IMR-90 (cell line): ENCODE measurements at regions not wholly inside any gene's neighbourhood (a gene's known extent, or its start where the extent isn't known, plus 50 kb on each side); places are given as distances from the start of the nearest gene placed in this dataset.

Experiments used
- ATAC-seq: fragments of 200-7000 bp; cut with Tn5 transposase; 2 replicates; pipeline ENCODE4 v1.9.1; 2020; ENCODE audit warnings: low read depth, mild to moderate bottlenecking, moderate library complexity
- BruUV-seq: library from RNA; stranded (reverse); fragments of 400-500 nt; replicated peaks from 2 replicates; lab custom pipeline; 2021; lab: Mats Ljungman, UMichigan
- CTCF ChIA-PET: fragments of 300-600 bp; formaldehyde crosslinking; extraction: SDS; loops from one replicate; lab custom pipeline; 2021; ENCODE audit warnings: antibody characterized with exemption; lab: Yijun Ruan, JAX
- POLR2A ChIA-PET: fragments of 300-600 bp; sonication (Branson Sonifier 250); formaldehyde crosslinking; loops from one replicate; lab custom pipeline; 2022; ENCODE audit warnings: antibody characterized with exemption; ENCODE audit not compliant: unreplicated experiment; lab: Charles Lee
- DNase-seq: peaks from one replicate; pipeline ENCODE4 v3.0.0; 2013
- H2AFZ ChIP-seq: replicated peaks from 2 replicates; pipeline ENCODE3; 2013; ENCODE audit warnings: low read length, mild to moderate bottlenecking; ENCODE audit not compliant: poor library complexity
- H2AK5ac ChIP-seq: 2 replicates; pipeline ENCODE4 v1.6.1; 2013; ENCODE audit warnings: low read depth, low read length, inconsistent platforms
- H2AK9ac ChIP-seq: replicated peaks from 2 replicates; pipeline ENCODE3; 2013; ENCODE audit warnings: mild to moderate bottlenecking, low read depth, low read length, moderate library complexity; ENCODE audit not compliant: poor library complexity
- H2BK120ac ChIP-seq: 2 replicates; pipeline ENCODE4 v1.6.1; 2013; ENCODE audit warnings: low read depth, low read length, inconsistent platforms
- H2BK15ac ChIP-seq: 3 replicates; pipeline ENCODE4 v1.6.1; 2013; ENCODE audit warnings: low read depth, low read length, inconsistent platforms
- H2BK20ac ChIP-seq: 2 replicates; pipeline ENCODE4 v1.6.1; 2013; ENCODE audit warnings: low read depth, mild to moderate bottlenecking, inconsistent platforms, low read length, moderate library complexity
- H2BK5ac ChIP-seq: 2 replicates; pipeline ENCODE4 v1.6.1; 2013; ENCODE audit warnings: mild to moderate bottlenecking, low read depth, low read length, inconsistent platforms; ENCODE audit not compliant: poor library complexity, severe bottlenecking
- H3K14ac ChIP-seq: replicated peaks from 2 replicates; pipeline ENCODE4 v1.6.1; 2013; ENCODE audit warnings: low read depth, low read length, inconsistent platforms
- H3K18ac ChIP-seq: 2 replicates; pipeline ENCODE4 v1.6.1; 2013; ENCODE audit warnings: low read depth, low read length, control low read depth
- H3K23ac ChIP-seq: 2 replicates; pipeline ENCODE4 v1.6.1; 2013; ENCODE audit warnings: low read depth, low read length, inconsistent platforms
- H3K27ac ChIP-seq: 2 replicates; pipeline ENCODE4 v1.5.1; 2013; ENCODE audit warnings: mild to moderate bottlenecking, control low read depth, low read length; ENCODE audit not compliant: insufficient read depth
- H3K27me3 ChIP-seq: 2 replicates; pipeline ENCODE4 v1.6.1; 2013; ENCODE audit warnings: low read length; ENCODE audit not compliant: control insufficient read depth, insufficient read depth
- H3K36me3 ChIP-seq: 2 replicates; pipeline ENCODE4 v1.6.1; 2013; ENCODE audit warnings: low read length, mixed read lengths; ENCODE audit not compliant: control insufficient read depth, insufficient read depth
- H3K4ac ChIP-seq: 2 replicates; pipeline ENCODE4 v1.6.1; 2013; ENCODE audit warnings: low read depth, low read length, inconsistent platforms
- H3K4me1 ChIP-seq: 2 replicates; pipeline ENCODE4 v1.6.1; 2013; ENCODE audit warnings: low read length, mixed read lengths; ENCODE audit not compliant: control insufficient read depth, insufficient read depth
- H3K4me2 ChIP-seq: 2 replicates; pipeline ENCODE4 v1.6.1; 2013; ENCODE audit warnings: low read depth, mild to moderate bottlenecking, control low read depth, low read length, moderate library complexity
- H3K4me3 ChIP-seq: 2 replicates; pipeline ENCODE4 v1.5.1; 2013; ENCODE audit warnings: low read depth, mild to moderate bottlenecking, control low read depth, low read length, moderate library complexity; ENCODE audit not compliant: insufficient read depth
- H3K56ac ChIP-seq: 2 replicates; pipeline ENCODE4 v1.6.1; 2013; ENCODE audit warnings: low read length, inconsistent platforms; ENCODE audit not compliant: insufficient read depth; ENCODE audit errors: extremely low read depth
- H3K79me1 ChIP-seq, 2 experiments: 2 replicates each; pipeline ENCODE4 v1.6.1; 2013; ENCODE audit warnings: low read length in 2 of 2, inconsistent platforms in 1 of 2, low read depth in 1 of 2
- H3K9ac ChIP-seq: 2 replicates; pipeline ENCODE4 v1.6.1; 2013; ENCODE audit warnings: low read depth, low read length, control low read depth
- H3K9me1 ChIP-seq: 2 replicates; pipeline ENCODE4 v1.6.1; 2013; ENCODE audit warnings: low read length, inconsistent platforms; ENCODE audit not compliant: insufficient read depth
- H3K9me3 ChIP-seq: 2 replicates; pipeline ENCODE4 v1.6.1; 2013; ENCODE audit warnings: low read length; ENCODE audit not compliant: control insufficient read depth, insufficient read depth
- H4K20me1 ChIP-seq: 2 replicates; pipeline ENCODE4 v1.6.1; 2013; ENCODE audit warnings: low read length, inconsistent platforms; ENCODE audit not compliant: insufficient read depth
- H4K5ac ChIP-seq: 2 replicates; pipeline ENCODE4 v1.6.1; 2013; ENCODE audit warnings: mild to moderate bottlenecking, low read depth, low read length, control low read depth
- H4K8ac ChIP-seq, 2 experiments: 2 replicates each; pipeline ENCODE4 v1.6.1; 2013; ENCODE audit warnings: low read depth in 2 of 2, low read length in 2 of 2, control low read depth in 1 of 2, inconsistent platforms in 1 of 2
- H4K91ac ChIP-seq: 2 replicates; pipeline ENCODE4 v1.6.1; 2013; ENCODE audit warnings: low read depth, low read length, inconsistent platforms; ENCODE audit not compliant: insufficient read depth
- BHLHE40 ChIP-seq: fragments of 150-350 bp; IDR thresholded peaks from 2 replicates; pipeline ENCODE4 v1.6.1; 2016; ENCODE audit warnings: mild to moderate bottlenecking, low read depth, low read length
- CEBPB ChIP-seq: IDR thresholded peaks from 2 replicates; pipeline ENCODE4 v1.6.1; 2012; ENCODE audit warnings: low read depth, low read length, improper control_type of control experiment
- CHD1 ChIP-seq: IDR thresholded peaks from 2 replicates; pipeline ENCODE4 v1.6.1; 2012; ENCODE audit warnings: low read depth, low read length, improper control_type of control experiment
- CTCF ChIP-seq: conservative IDR thresholded peaks from 2 replicates; pipeline ENCODE4 v1.5.1; 2012; ENCODE audit warnings: mild to moderate bottlenecking, low read depth, low read length, improper control_type of control experiment
- ELK1 ChIP-seq: fragments of 150-350 bp; IDR thresholded peaks from 2 replicates; pipeline ENCODE4 v1.6.1; 2016; ENCODE audit warnings: low read depth, mild to moderate bottlenecking, low read length, moderate library complexity, borderline replicate concordance
- FOS ChIP-seq: fragments of 150-350 bp; IDR thresholded peaks from 2 replicates; pipeline ENCODE4 v1.6.1; 2016; ENCODE audit warnings: low read depth, low read length
- MAFK ChIP-seq: IDR thresholded peaks from 2 replicates; pipeline ENCODE4 v1.6.1; 2012; ENCODE audit warnings: low read depth, low read length, improper control_type of control experiment
- MAZ ChIP-seq: IDR thresholded peaks from 2 replicates; pipeline ENCODE4 v1.6.1; 2012; ENCODE audit warnings: low read depth, mild to moderate bottlenecking, low read length, improper control_type of control experiment, moderate library complexity, borderline replicate concordance
- MXI1 ChIP-seq: IDR thresholded peaks from 2 replicates; pipeline ENCODE4 v1.6.1; 2012; ENCODE audit warnings: low read depth, mild to moderate bottlenecking, low read length, moderate library complexity, borderline replicate concordance
- NFE2L2 ChIP-seq: fragments of 150-350 bp; IDR thresholded peaks from 2 replicates; pipeline ENCODE4 v1.6.1; 2016; ENCODE audit warnings: low read depth, mild to moderate bottlenecking, low read length
- POLR2A ChIP-seq: IDR thresholded peaks from 2 replicates; pipeline ENCODE4 v1.6.1; 2012; ENCODE audit warnings: mild to moderate bottlenecking, low read depth, low read length
- RAD21 ChIP-seq: IDR thresholded peaks from 2 replicates; pipeline ENCODE4 v1.6.1; 2012; ENCODE audit warnings: low read length, improper control_type of control experiment
- RCOR1 ChIP-seq: IDR thresholded peaks from 2 replicates; pipeline ENCODE4 v1.6.1; 2012; ENCODE audit warnings: mild to moderate bottlenecking, low read length, improper control_type of control experiment; ENCODE audit not compliant: insufficient replicate concordance
- RFX5 ChIP-seq: IDR thresholded peaks from 2 replicates; pipeline ENCODE4 v1.8.0; 2012; ENCODE audit warnings: low read depth, mild to moderate bottlenecking, low read length, moderate library complexity
- SMC3 ChIP-seq: fragments of 150-350 bp; IDR thresholded peaks from 2 replicates; pipeline ENCODE4 v1.6.1; 2016; ENCODE audit warnings: low read depth, mild to moderate bottlenecking, antibody characterized with exemption, low read length, moderate library complexity
- USF2 ChIP-seq: fragments of 150-350 bp; IDR thresholded peaks from 2 replicates; pipeline ENCODE4 v1.6.1; 2017; ENCODE audit warnings: mild to moderate bottlenecking, antibody characterized with exemption, low read length, low read depth
- WGBS, 2 experiments: methylation state at CpG; one replicate each; pipeline versions ENCODE4 v1.1.5 to v1.1.7; 2013; ENCODE audit warnings: missing lambda C conversion rate in 2 of 2; ENCODE audit not compliant: insufficient read length in 1 of 2; ENCODE audit errors: extremely low coverage in 2 of 2; 5-methylcytosine and 5-hydroxymethylcytosine counted together
- dilution Hi-C: fragments of 300-500 bp; cut with HindIII; formaldehyde crosslinking; loops from one replicate; pipeline ENCODE4 v1.14.3; 2018; ENCODE audit warnings: low sequenced_read_pairs; ENCODE audit not compliant: unreplicated experiment
- in situ Hi-C: fragments of 300-500 bp; cut with MboI; formaldehyde crosslinking; loops from 3 replicates; pipeline ENCODE4 v1.14.3; 2019; ENCODE audit warnings: low sequenced_read_pairs, inconsistent platforms, mixed read lengths
- intact Hi-C: fragments of 100-400 bp; cut with micrococcal nuclease; formaldehyde crosslinking; loops from 2 replicates; pipeline ENCODE4 v1.10.0; 2022

GRCh38 chr3:6255229-6255628, 605.7 kb upstream of the GRM7 start:
- no peaks in the 10 kb centered on the region for H3K9me1 ChIP-seq
- no peaks in the 10 kb centered on the region for H3K79me1 ChIP-seq
- no peak overlapping the region for H2BK20ac ChIP-seq
- ChIA-PET POLR2A (no interaction called here), CTCF (no interaction called here)
- no peak overlapping the region for H3K56ac ChIP-seq
- no peak overlapping the region for H4K5ac ChIP-seq
- H2BK120ac ChIP-seq = no peak overlapping the region
- H4K8ac ChIP-seq = no peak overlapping the region
- H2AK5ac ChIP-seq = no peak overlapping the region
- TF ChIP-seq CEBPB (no peak), RCOR1 (no peak), ELK1 (no peak), SMC3 (no peak), POLR2A (no peak), MXI1 (no peak), USF2 (no peak), FOS (no peak), CTCF (no peak), MAFK (no peak), RAD21 (no peak), MAZ (no peak), CHD1 (no peak), RFX5 (no peak), BHLHE40 (no peak), NFE2L2 (no peak)
- no peak overlapping the region for H3K4me2 ChIP-seq
- H3K14ac ChIP-seq = no peak overlapping the region
- ATAC-seq = no peak
- peaks cover 8% of the 10 kb centered on the region for H3K9me3 ChIP-seq
- in situ Hi-C loops (no loop called here), intact Hi-C loops (no loop called here), dilution Hi-C loops (no loop called here)
- H2AFZ ChIP-seq = no peak overlapping the region
- no peak overlapping the region for H3K27ac ChIP-seq
- H3K4ac ChIP-seq = no peak overlapping the region
- H3K36me3 ChIP-seq = no peaks in the 10 kb centered on the region
- no CpG with 5 or more reads among the region's 6 CpGs for WGBS, 2 experiments
- H3K4me3 ChIP-seq = no peak overlapping the region
- no peak for DNase-seq
- no TSS peak for BruUV-seq
- no peaks in the 10 kb centered on the region for H3K4me1 ChIP-seq
- no peaks in the 10 kb centered on the region for H3K27me3 ChIP-seq
- H3K18ac ChIP-seq = no peak overlapping the region
- no peaks in the 10 kb centered on the region for H4K20me1 ChIP-seq
- no peak overlapping the region for H2AK9ac ChIP-seq
- no peak overlapping the region for H4K91ac ChIP-seq
- H2BK15ac ChIP-seq = no peak overlapping the region
- H2BK5ac ChIP-seq = no peak overlapping the region
- H3K9ac ChIP-seq = no peak overlapping the region
- H3K23ac ChIP-seq = no peak overlapping the region
